ENCODE measurements at regions not wholly inside any gene's neighbourhood (a gene's known extent, or its start where the extent isn't known, plus 50 kb on each side); places are given as distances from the start of the nearest gene placed in this dataset.

- TF ChIP-seq GABPB1 (CRISPR knock-in tag; IDR thresholded peaks at IDR 0.05) (no peak), SMAD3 (CRISPR knock-in tag; IDR thresholded peaks at IDR 0.05; ENCODE audit: borderline replicate concordance) (no peak), TEAD4 (CRISPR knock-in tag; IDR thresholded peaks at IDR 0.05) (no peak), NR1H2 (CRISPR knock-in tag; IDR thresholded peaks at IDR 0.05) (no peak), MAX (CRISPR knock-in tag; IDR thresholded peaks at IDR 0.05) (no peak), GRHL2 (CRISPR knock-in tag; IDR thresholded peaks at IDR 0.05; ENCODE audit: insufficient replicate concordance, severe bottlenecking) (no peak)
Observed at GRCh38 chr9:118644066-118644465, 725.2 kb downstream of the BRINP1 start (continued).

DNA sequence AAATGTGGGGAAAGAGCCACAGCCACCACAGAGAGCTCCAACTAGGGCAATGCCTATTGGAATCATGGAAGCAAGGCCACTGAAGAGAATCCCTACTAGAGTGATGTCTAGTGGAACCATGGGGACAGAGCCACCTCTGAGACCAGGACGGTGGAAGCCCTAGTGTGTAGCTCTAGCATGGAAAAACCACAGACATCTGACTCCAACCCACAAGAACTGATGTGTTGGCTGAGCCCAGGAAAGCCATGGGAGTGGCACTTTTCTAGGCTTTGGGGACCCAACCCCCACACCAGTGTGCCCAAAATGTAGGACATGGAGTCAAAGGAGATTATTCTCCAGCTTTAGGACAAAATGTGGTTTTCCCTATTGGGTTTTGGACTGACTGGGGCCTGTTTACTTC is 721.9 kb downstream of the BRINP1 start:
- peaks cover 16% of the 10 kb centered on the region for H3K4me1 Mint-ChIP-seq
- CTCF ChIA-PET: no interaction called here
- H3K9me3 Mint-ChIP-seq: peaks cover 29% of the 10 kb centered on the region
- ATAC-seq (no peak), DNase-seq (ENCODE audit: low spot score) (no peak)
- no peaks in the 10 kb centered on the region; the same call in 1 of the 2 replicates for H3K27me3 Mint-ChIP-seq (ENCODE audit: low read depth)
- no peak overlapping the region for H3K27ac Mint-ChIP-seq
- H3K4me3 Mint-ChIP-seq: no peak overlapping the region
- H3K36me3 Mint-ChIP-seq: peaks cover 15% of the 10 kb centered on the region
- POLR2A ChIA-PET: no interaction called here
- TF ChIP-seq, protein P1, sequence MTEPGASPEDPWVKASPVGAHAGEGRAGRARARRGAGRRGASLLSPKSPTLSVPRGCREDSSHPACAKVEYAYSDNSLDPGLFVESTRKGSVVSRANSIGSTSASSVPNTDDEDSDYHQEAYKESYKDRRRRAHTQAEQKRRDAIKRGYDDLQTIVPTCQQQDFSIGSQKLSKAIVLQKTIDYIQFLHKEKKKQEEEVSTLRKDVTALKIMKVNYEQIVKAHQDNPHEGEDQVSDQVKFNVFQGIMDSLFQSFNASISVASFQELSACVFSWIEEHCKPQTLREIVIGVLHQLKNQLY (CRISPR knock-in tag; IDR thresholded peaks at IDR 0.05): no peak
- TF ChIP-seq OVOL2 (CRISPR knock-in tag; IDR thresholded peaks at IDR 0.05; ENCODE audit: borderline replicate concordance) (no peak), JAZF1 (CRISPR knock-in tag; IDR thresholded peaks at IDR 0.05) (no peak), USF1 (CRISPR knock-in tag; IDR thresholded peaks at IDR 0.05) (no peak), ELF4 (CRISPR knock-in tag; IDR thresholded peaks at IDR 0.05; ENCODE audit: low read depth) (no peak), SMAD3 (CRISPR knock-in tag; IDR thresholded peaks at IDR 0.05; ENCODE audit: borderline replicate concordance) (no peak), CTCF (IDR thresholded peaks at IDR 0.05) (no peak), ZNF425 (CRISPR knock-in tag; conservative IDR thresholded peaks at IDR 0.05) (no peak), ETV6 (CRISPR knock-in tag; IDR thresholded peaks at IDR 0.05) (no peak), STAT6 (CRISPR knock-in tag; conservative IDR thresholded peaks at IDR 0.05; ENCODE audit: low read depth) (no peak), SP1 (CRISPR knock-in tag; conservative IDR thresholded peaks at IDR 0.05) (no peak), JUN (CRISPR knock-in tag; IDR thresholded peaks at IDR 0.05) (no peak), ARID4B (CRISPR knock-in tag; IDR thresholded peaks at IDR 0.05; ENCODE audit: borderline replicate concordance) (no peak), GRHL2 (CRISPR knock-in tag; IDR thresholded peaks at IDR 0.05; ENCODE audit: insufficient replicate concordance, severe bottlenecking) (no peak), MXD4 (CRISPR knock-in tag; IDR thresholded peaks at IDR 0.05; ENCODE audit: borderline replicate concordance) (no peak), ZBTB21 (CRISPR knock-in tag; IDR thresholded peaks at IDR 0.05; ENCODE audit: borderline replicate concordance) (no peak), PRRX2 (CRISPR knock-in tag; IDR thresholded peaks at IDR 0.05) (no peak)
- TF ChIP-seq, protein P2, sequence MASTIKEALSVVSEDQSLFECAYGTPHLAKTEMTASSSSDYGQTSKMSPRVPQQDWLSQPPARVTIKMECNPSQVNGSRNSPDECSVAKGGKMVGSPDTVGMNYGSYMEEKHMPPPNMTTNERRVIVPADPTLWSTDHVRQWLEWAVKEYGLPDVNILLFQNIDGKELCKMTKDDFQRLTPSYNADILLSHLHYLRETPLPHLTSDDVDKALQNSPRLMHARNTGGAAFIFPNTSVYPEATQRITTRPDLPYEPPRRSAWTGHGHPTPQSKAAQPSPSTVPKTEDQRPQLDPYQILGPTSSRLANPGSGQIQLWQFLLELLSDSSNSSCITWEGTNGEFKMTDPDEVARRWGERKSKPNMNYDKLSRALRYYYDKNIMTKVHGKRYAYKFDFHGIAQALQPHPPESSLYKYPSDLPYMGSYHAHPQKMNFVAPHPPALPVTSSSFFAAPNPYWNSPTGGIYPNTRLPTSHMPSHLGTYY (CRISPR knock-in tag; IDR thresholded peaks at IDR 0.05): no peak

Data from WTC11 (cell line).